ENCODE measurements at regions not wholly inside any gene's neighbourhood (a gene's known extent, or its start where the extent isn't known, plus 50 kb on each side); places are given as distances from the start of the nearest gene placed in this dataset.

DNA sequence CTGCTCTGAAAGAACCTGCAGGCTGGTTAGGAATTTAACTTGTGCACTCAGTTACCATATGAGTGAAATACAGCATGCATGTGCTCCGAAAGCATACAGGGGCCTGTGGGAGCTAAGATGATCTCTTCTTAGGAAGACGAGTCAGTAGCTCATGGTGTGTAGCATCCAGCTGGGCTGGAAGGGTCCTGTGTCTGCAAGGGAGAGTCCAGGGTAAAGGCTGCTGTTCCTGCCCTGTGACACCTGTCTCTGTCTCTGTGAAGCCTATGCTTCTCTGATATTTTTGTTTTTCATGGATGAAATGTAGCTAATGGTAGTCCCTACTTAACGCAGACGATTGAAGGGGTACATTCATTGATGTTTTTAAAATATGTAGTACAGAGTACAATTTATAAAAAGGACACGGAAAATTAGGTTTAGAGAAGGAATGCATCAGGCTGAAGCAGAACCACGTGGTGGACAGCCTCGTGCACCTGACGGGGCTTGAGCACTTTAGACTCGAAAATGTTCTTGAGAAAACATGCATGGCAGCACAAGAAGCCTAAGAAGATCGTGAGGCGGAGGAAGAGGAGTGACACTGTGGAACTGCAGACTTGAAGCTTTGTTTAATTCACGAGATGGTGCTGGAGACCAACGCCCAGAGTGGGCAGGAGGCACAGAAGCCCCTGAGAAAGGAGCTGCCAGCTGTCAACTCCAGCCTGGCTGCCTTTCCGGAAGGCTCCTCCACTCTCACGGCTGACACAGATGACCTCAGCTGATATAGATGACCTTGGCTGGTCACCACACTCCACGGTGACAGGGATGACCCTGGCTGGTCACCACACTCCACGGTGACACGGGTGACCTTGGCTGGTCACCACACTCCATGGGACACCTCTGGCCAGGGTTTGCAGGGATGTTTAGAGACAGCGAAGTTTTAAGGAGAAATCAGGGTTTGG is 110.6 kb downstream of the TMEM18 start:
- Mint-ChIP-seq H3K4me3 (no peak overlapping the region; the same call in 1 of the 2 replicates), H3K36me3 (ENCODE audit: low read depth) (no peaks in the 10 kb centered on the region)
- TF ChIP-seq, protein P1, sequence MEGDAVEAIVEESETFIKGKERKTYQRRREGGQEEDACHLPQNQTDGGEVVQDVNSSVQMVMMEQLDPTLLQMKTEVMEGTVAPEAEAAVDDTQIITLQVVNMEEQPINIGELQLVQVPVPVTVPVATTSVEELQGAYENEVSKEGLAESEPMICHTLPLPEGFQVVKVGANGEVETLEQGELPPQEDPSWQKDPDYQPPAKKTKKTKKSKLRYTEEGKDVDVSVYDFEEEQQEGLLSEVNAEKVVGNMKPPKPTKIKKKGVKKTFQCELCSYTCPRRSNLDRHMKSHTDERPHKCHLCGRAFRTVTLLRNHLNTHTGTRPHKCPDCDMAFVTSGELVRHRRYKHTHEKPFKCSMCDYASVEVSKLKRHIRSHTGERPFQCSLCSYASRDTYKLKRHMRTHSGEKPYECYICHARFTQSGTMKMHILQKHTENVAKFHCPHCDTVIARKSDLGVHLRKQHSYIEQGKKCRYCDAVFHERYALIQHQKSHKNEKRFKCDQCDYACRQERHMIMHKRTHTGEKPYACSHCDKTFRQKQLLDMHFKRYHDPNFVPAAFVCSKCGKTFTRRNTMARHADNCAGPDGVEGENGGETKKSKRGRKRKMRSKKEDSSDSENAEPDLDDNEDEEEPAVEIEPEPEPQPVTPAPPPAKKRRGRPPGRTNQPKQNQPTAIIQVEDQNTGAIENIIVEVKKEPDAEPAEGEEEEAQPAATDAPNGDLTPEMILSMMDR (IDR thresholded peaks at IDR 0.05), result no peak

DNA sequence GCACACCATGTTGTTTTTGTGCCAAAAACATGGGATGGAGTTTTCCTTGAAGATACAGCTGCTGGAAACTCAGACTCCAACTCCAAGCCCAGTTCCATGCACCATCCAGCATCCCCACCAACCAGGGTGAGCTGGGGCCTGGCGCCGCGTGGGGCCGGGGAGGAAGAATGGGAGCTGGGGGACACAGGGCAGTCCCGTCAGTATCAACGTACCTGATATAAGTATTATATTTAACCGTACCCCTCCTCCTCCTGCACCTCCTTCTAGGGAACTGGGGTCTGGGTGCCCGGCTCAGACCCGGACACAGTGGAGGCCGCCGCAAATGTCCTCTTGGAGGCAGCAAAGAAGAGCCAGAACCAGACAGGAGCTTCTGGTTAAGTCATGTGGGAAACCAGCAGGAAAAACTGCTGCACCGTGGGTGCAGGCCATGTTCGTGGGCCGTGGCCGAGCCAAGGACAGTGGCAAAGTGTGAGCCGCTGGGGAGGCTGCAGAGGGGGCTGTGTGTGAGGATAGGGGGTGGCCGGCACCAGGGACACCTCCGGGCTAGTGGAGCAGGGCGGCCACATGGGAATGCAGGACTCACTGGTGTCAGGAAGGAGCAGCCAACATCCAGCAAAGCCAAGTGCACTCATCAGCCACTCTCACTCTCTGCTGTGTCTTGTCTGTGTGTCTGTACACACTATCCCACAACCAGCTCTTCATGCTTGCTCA is 112.6 kb downstream of the TMEM18 start:
- no peaks in the 10 kb centered on the region; the same call in 1 of the 2 replicates for H3K9me3 Mint-ChIP-seq
- H3K27me3 Mint-ChIP-seq (ENCODE audit: insufficient read depth), result peaks cover 8% of the 10 kb centered on the region
- no peaks in the 10 kb centered on the region for H3K36me3 Mint-ChIP-seq (ENCODE audit: low read depth)

More for the DNA sequence above, 110.6 kb downstream of the TMEM18 start:
- Mint-ChIP-seq H3K4me1 (ENCODE audit: low read depth) (peaks cover 26% of the 10 kb centered on the region), H3K27me3 (ENCODE audit: insufficient read depth) (peaks cover 8% of the 10 kb centered on the region), H3K27ac (no peak overlapping the region; the same call in none of the 2 replicates), H3K9me3 (peaks cover 7% of the 10 kb centered on the region)
- DNase-seq, result no peak

DNA sequence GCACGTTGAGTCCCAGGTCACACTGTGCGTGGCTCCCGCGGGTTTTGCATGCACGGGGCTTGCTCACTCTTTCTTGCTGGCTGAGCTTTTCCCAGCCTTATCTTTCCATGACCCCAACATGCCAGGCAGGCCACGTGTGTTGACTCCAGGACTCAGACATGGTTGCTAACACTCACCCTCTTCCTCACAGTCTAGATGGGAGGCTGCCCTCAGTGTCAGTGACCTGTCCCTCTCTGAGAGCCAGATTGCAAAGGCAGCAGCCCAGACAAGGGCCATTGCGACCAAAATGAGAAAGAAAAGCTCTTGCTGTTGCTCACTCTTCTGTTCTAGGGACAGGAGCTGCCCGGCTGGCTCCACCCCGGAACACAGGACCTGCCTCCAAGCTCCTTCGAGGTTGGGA is 113.7 kb downstream of the TMEM18 start:
- Mint-ChIP-seq H3K27me3 (ENCODE audit: insufficient read depth) (peaks cover 8% of the 10 kb centered on the region), H3K27ac (no peak overlapping the region), H3K36me3 (ENCODE audit: low read depth) (no peaks in the 10 kb centered on the region), H3K4me1 (ENCODE audit: low read depth) (peaks cover 21% of the 10 kb centered on the region), H3K9me3 (peaks cover 5% of the 10 kb centered on the region; the same call in 1 of the 2 replicates), H3K4me3 (no peak overlapping the region)
- DNase-seq, result no peak
- TF ChIP-seq, protein P1 (IDR thresholded peaks at IDR 0.05), result no peak

More for the DNA sequence above, 112.6 kb downstream of the TMEM18 start:
- H3K27ac Mint-ChIP-seq, result no peak overlapping the region
- no peak for DNase-seq
- TF ChIP-seq, protein P1 (IDR thresholded peaks at IDR 0.05), result no peak
- H3K4me1 Mint-ChIP-seq (ENCODE audit: low read depth), result peaks cover 26% of the 10 kb centered on the region
- H3K4me3 Mint-ChIP-seq, result no peak overlapping the region

DNA sequence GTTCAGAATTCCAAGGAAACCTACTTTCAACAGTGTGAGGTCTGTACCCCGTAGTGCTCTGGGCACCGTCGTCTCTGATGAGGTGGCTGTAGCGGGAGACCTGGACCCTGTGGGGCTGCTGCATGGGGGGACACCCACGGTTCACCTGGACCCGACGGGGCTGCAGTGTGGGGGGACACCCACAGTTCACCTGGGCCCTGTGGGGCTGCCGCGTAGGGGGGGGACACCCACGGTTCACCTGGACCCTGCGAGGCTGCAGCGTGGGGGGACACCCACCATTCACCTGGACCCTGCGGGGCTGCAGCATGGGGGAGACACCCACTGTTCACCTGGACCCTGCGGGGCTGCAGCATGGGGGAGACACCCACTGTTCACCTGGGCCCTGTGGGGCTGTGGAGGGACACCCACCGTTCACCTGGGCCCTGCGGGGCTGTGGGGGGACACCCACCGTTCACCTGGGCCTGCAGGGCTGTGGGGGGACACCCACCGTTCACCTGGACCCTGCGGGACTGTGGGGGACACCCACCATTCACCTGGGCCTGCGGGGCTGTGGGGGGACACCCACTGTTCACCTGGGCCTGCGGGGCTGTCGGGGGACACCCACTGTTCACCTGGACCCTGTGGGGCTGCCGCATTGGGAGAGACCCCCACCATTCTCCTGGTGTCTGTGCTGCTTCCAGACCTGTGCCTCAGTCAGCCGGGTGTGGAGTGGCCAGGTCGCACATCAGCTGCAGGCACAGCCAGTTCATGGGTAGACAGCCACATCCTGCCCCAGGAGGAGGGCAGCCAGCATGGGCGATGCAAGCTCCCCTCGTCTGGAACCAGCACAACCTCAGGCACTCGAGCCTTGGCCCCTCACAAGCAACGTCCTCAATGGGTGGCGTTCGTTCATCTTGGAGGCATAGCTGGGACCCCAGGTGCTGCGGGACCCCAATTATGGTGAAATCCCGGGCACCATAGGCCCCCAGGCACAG is 114.5 kb downstream of the TMEM18 start:
- Mint-ChIP-seq H3K9me3 (peaks cover 13% of the 10 kb centered on the region; the same call in 1 of the 2 replicates), H3K27me3 (ENCODE audit: insufficient read depth) (peaks cover 8% of the 10 kb centered on the region), H3K36me3 (ENCODE audit: low read depth) (no peaks in the 10 kb centered on the region), H3K4me3 (no peak overlapping the region), H3K27ac (no peak overlapping the region), H3K4me1 (ENCODE audit: low read depth) (peaks cover 13% of the 10 kb centered on the region)
- TF ChIP-seq, protein P1 (IDR thresholded peaks at IDR 0.05), result no peak
- DNase-seq, result no peak

DNA sequence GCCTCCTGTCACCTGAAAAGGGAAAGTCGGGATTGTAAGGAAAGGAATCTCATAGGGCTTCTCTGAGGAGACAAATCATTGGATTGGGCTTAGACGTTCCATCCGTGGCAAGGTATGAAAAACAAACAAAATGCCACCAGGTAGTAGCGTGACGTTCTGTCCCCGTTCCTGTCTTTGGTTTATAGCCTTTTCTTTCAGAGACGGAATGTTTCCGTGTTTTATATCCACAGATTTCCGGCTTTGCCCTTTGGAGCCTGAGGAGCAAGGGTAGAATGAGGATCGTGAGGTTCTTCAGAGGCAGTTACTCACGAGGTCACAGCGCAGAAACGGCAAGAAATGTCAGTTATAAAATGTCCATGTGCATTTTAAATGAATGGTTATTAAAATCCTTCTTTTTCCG is 118.3 kb downstream of the TMEM18 start:
- no peak for DNase-seq
- H3K4me1 Mint-ChIP-seq (ENCODE audit: low read depth), result no peaks in the 10 kb centered on the region
- H3K27me3 Mint-ChIP-seq (ENCODE audit: insufficient read depth), result peaks cover 2% of the 10 kb centered on the region; the same call in 1 of the 2 replicates
- no peak overlapping the region for H3K4me3 Mint-ChIP-seq
- no peak overlapping the region for H3K27ac Mint-ChIP-seq
- H3K36me3 Mint-ChIP-seq (ENCODE audit: low read depth), result no peaks in the 10 kb centered on the region
- TF ChIP-seq, protein P1 (IDR thresholded peaks at IDR 0.05), result no peak
- H3K9me3 Mint-ChIP-seq, result peaks cover 17% of the 10 kb centered on the region; the same call in 1 of the 2 replicates

Measured in HFFc6 (cell line).